BLaER1 treated with 17β-estradiol and CSF1 and Interleukin-3, amounts not matched to agents 10 nM and 100 nM (cell line): ENCODE measurements at regions not wholly inside any gene's neighbourhood (a gene's known extent, or its start where the extent isn't known, plus 50 kb on each side); places are given as distances from the start of the nearest gene placed in this dataset.

ENCODE experiments used
- H3K27ac ChIP-seq, 11 experiments: shearing (Covaris generic); formaldehyde crosslinking; 2 replicates each; pipeline ENCODE4 v1.8.1; 2022
- H3K27me3 ChIP-seq, 11 experiments: shearing (Covaris generic); formaldehyde crosslinking; 2 replicates each; pipeline ENCODE4 v1.8.1; 2022
- H3K36me3 ChIP-seq, 11 experiments: shearing (Covaris generic); formaldehyde crosslinking; 2 replicates each; pipeline ENCODE4 v1.8.1; 2022
- H3K4me1 ChIP-seq, 10 experiments: shearing (Covaris generic); formaldehyde crosslinking; 2 replicates each; pipeline ENCODE4 v1.8.1; 2022
- H3K4me2 ChIP-seq, 11 experiments: shearing (Covaris generic); formaldehyde crosslinking; 2 replicates each; pipeline ENCODE4 v1.8.1; 2022
- H3K4me3 ChIP-seq, 10 experiments: shearing (Covaris generic); formaldehyde crosslinking; 2 replicates each; pipeline ENCODE4 v1.8.1; 2022
- H3K9ac ChIP-seq, 11 experiments: shearing (Covaris generic); formaldehyde crosslinking; 2 replicates each; pipeline ENCODE4 v1.8.1; 2022
- H3K9me3 ChIP-seq, 11 experiments: shearing (Covaris generic); formaldehyde crosslinking; replicated peaks in 1 of 11; 2 replicates each; pipeline ENCODE4 v1.8.1; 2022
- H4K20me1 ChIP-seq, 11 experiments: shearing (Covaris generic); formaldehyde crosslinking; 2 replicates each; pipeline ENCODE4 v1.8.1; 2022
- Cebpa-rat ChIP-seq, 11 experiments: shearing (Covaris generic); IDR thresholded peaks; 2 replicates each; pipeline ENCODE4 v1.8.1; 2022

GRCh38 chr4:175944126-175944910 lies 121.3 kb upstream of the WDR17 start:
- no peak for TF ChIP-seq Cebpa-rat (IDR thresholded peaks at IDR 0.05)
- Histone ChIP-seq H3K4me2 (no peak overlapping the region), H3K36me3 (no peaks in the 10 kb centered on the region), H3K27ac (no peak overlapping the region), H3K9ac (no peak overlapping the region), H3K27me3 (no peaks in the 10 kb centered on the region), H3K4me1 (peaks cover 8 to 11% (median 9%) of the 10 kb centered on the region in 10 experiments), H3K9me3 (no peaks in the 10 kb centered on the region), H3K4me3 (no peak overlapping the region), H4K20me1 (no peaks in the 10 kb centered on the region)

GRCh38 chr4:175946472-175947116 lies 119.0 kb upstream of the WDR17 start:
- H3K4me2 ChIP-seq, result peak overlapping the region; percentile 68 to 96 (median 76)
- no peaks in the 10 kb centered on the region for H4K20me1 ChIP-seq
- H3K4me1 ChIP-seq, result peaks cover 8 to 11% (median 9%) of the 10 kb centered on the region in 10 experiments
- peak overlapping the region in 10 of 11 experiments; percentile 19 to 65 (median 52); a peak in 19 of 22 replicates for H3K9ac ChIP-seq
- H3K27me3 ChIP-seq, result no peaks in the 10 kb centered on the region
- H3K27ac ChIP-seq, result peak overlapping the region; percentile 39 to 76 (median 68); a peak in 20 of 22 replicates
- no peaks in the 10 kb centered on the region for H3K36me3 ChIP-seq
- TF ChIP-seq Cebpa-rat (IDR thresholded peaks at IDR 0.05), result no peak
- H3K9me3 ChIP-seq, result no peaks in the 10 kb centered on the region
- H3K4me3 ChIP-seq, result peak overlapping the region in 8 of 10 experiments; percentile 16 to 56 (median 38); a peak in 12 of 20 replicates

- peak overlapping the region in 10 of 11 experiments; percentile 39 to 76 (median 70); a peak in 19 of 22 replicates for H3K27ac ChIP-seq
- no peak for TF ChIP-seq Cebpa-rat (IDR thresholded peaks at IDR 0.05)
- no peaks in the 10 kb centered on the region for H3K27me3 ChIP-seq
- H4K20me1 ChIP-seq, result no peaks in the 10 kb centered on the region
- H3K36me3 ChIP-seq, result no peaks in the 10 kb centered on the region
- peaks cover 8 to 11% (median 9%) of the 10 kb centered on the region in 10 experiments for H3K4me1 ChIP-seq
- peak overlapping the region in 9 of 11 experiments; percentile 19 to 65 (median 50); a peak in 15 of 22 replicates for H3K9ac ChIP-seq
- no peaks in the 10 kb centered on the region for H3K9me3 ChIP-seq
- H3K4me3 ChIP-seq, result peak overlapping the region in 8 of 10 experiments; percentile 16 to 56 (median 38); a peak in 9 of 20 replicates
- peak overlapping the region; percentile 68 to 96 (median 76); a peak in 21 of 22 replicates for H3K4me2 ChIP-seq
Measured at GRCh38 chr4:175947117-175947722, 118.4 kb upstream of the WDR17 start.

GRCh38 chr4:175951794-175952193 lies 113.8 kb upstream of the WDR17 start:
- Histone ChIP-seq H3K9ac (no peak overlapping the region), H3K27me3 (no peaks in the 10 kb centered on the region), H3K36me3 (no peaks in the 10 kb centered on the region), H3K4me3 (no peak overlapping the region), H3K4me2 (no peak overlapping the region), H3K4me1 (peaks cover under 1 to 3% (median 2%) of the 10 kb centered on the region in 10 experiments; a peak in 16 of 20 replicates), H3K9me3 (no peaks in the 10 kb centered on the region), H3K27ac (no peak overlapping the region), H4K20me1 (no peaks in the 10 kb centered on the region)
- TF ChIP-seq Cebpa-rat (IDR thresholded peaks at IDR 0.05), result no peak

- Histone ChIP-seq H3K27me3 (no peaks in the 10 kb centered on the region), H3K4me1 (no peaks in the 10 kb centered on the region)
Measured at GRCh38 chr4:175953116-175953515, 112.5 kb upstream of the WDR17 start.

GRCh38 chr4:175953960-175954521 lies 111.6 kb upstream of the WDR17 start:
- no peak overlapping the region for H3K9ac ChIP-seq
- H3K36me3 ChIP-seq, result no peaks in the 10 kb centered on the region
- no peak overlapping the region for H3K4me3 ChIP-seq
- H3K27me3 ChIP-seq, result no peaks in the 10 kb centered on the region
- no peak overlapping the region for H3K4me2 ChIP-seq
- H3K9me3 ChIP-seq, result no peaks in the 10 kb centered on the region
- H3K27ac ChIP-seq, result no peak overlapping the region
- no peaks in the 10 kb centered on the region for H4K20me1 ChIP-seq
- no peak for TF ChIP-seq Cebpa-rat (IDR thresholded peaks at IDR 0.05)
- H3K4me1 ChIP-seq, result no peaks in the 10 kb centered on the region

More at GRCh38 chr4:175953116-175953515, 112.5 kb upstream of the WDR17 start:
- Histone ChIP-seq H3K36me3 (no peaks in the 10 kb centered on the region), H3K4me3 (no peak overlapping the region), H3K4me2 (no peak overlapping the region), H3K9ac (no peak overlapping the region), H3K9me3 (no peaks in the 10 kb centered on the region), H4K20me1 (no peaks in the 10 kb centered on the region), H3K27ac (no peak overlapping the region)
- no peak for TF ChIP-seq Cebpa-rat (IDR thresholded peaks at IDR 0.05)

- H3K27ac ChIP-seq, result no peak overlapping the region
- no peak overlapping the region for H3K4me3 ChIP-seq
- H3K4me2 ChIP-seq, result no peak overlapping the region
- H4K20me1 ChIP-seq, result no peaks in the 10 kb centered on the region
- H3K27me3 ChIP-seq, result no peaks in the 10 kb centered on the region
- H3K4me1 ChIP-seq, result no peaks in the 10 kb centered on the region
- no peaks in the 10 kb centered on the region for H3K9me3 ChIP-seq
- no peak for TF ChIP-seq Cebpa-rat (IDR thresholded peaks at IDR 0.05)
- no peaks in the 10 kb centered on the region for H3K36me3 ChIP-seq
- no peak overlapping the region for H3K9ac ChIP-seq
Measured at GRCh38 chr4:175954685-175955084, 111.0 kb upstream of the WDR17 start.

GRCh38 chr4:175961604-175962003 lies 104.0 kb upstream of the WDR17 start:
- Histone ChIP-seq H3K36me3 (no peaks in the 10 kb centered on the region), H3K4me1 (no peaks in the 10 kb centered on the region), H3K9ac (no peak overlapping the region), H4K20me1 (no peaks in the 10 kb centered on the region), H3K4me3 (no peak overlapping the region), H3K4me2 (no peak overlapping the region), H3K9me3 (no peaks in the 10 kb centered on the region), H3K27me3 (no peaks in the 10 kb centered on the region), H3K27ac (no peak overlapping the region)
- TF ChIP-seq Cebpa-rat (IDR thresholded peaks at IDR 0.05), result no peak

GRCh38 chr4:175970072-175970471 lies 95.6 kb upstream of the WDR17 start:
- peaks cover 0 to 13% (median 5%) of the 10 kb centered on the region in 11 experiments; a peak in 7 of 22 replicates for H3K9me3 ChIP-seq
- H3K36me3 ChIP-seq, result no peaks in the 10 kb centered on the region
- H3K9ac ChIP-seq, result no peak overlapping the region
- TF ChIP-seq Cebpa-rat (IDR thresholded peaks at IDR 0.05), result no peak
- H3K27ac ChIP-seq, result no peak overlapping the region
- H3K4me1 ChIP-seq, result no peaks in the 10 kb centered on the region
- no peaks in the 10 kb centered on the region for H3K27me3 ChIP-seq
- H4K20me1 ChIP-seq, result no peaks in the 10 kb centered on the region
- no peak overlapping the region for H3K4me3 ChIP-seq
- no peak overlapping the region for H3K4me2 ChIP-seq
